GM10248 (cell line): ENCODE measurements at regions not wholly inside any gene's neighbourhood (a gene's known extent, or its start where the extent isn't known, plus 50 kb on each side); places are given as distances from the start of the nearest gene placed in this dataset.
"Not testable (repeated sequence)": the region's sequence is repeated elsewhere in the genome, so short reads cannot be mapped to it uniquely, and the experiment has no call there.

Source experiments
- CTCF ChIA-PET: fragments of 300-600 bp; sonication (Branson Sonifier 250); formaldehyde crosslinking; extraction: SDS; loops from one replicate; lab custom pipeline; 2021; ENCODE audit warnings: antibody characterized with exemption; lab: Yijun Ruan, JAX
- POLR2A ChIA-PET: fragments of 350-650 bp; sonication (Branson Sonifier 250); formaldehyde crosslinking; extraction: SDS; loops from one replicate; lab custom pipeline; 2020; ENCODE audit warnings: antibody characterized with exemption; lab: Yijun Ruan, JAX
- DNase-seq: peaks from one replicate; pipeline ENCODE4 v3.0.0; 2012; ENCODE audit errors: extremely low spot score
- CTCF ChIP-seq: IDR thresholded peaks from 2 replicates; pipeline ENCODE4 v1.5.1; 2012; ENCODE audit warnings: mild to moderate bottlenecking, low read depth; ENCODE audit errors: extremely low read depth, missing control alignments, control extremely low read depth

GRCh38 chrX:111616786-111617185 is 64.2 kb upstream of the ALG13 start:
- TF ChIP-seq CTCF: no peak
- CTCF ChIA-PET: no interaction called here
- POLR2A ChIA-PET: no interaction called here
- DNase-seq: no peak

GRCh38 chrX:111620084-111620483 is 60.9 kb upstream of the ALG13 start:
- CTCF ChIA-PET, DNase-seq, POLR2A ChIA-PET: not testable (repeated sequence)

- DNase-seq: no peak
- no peak for TF ChIP-seq CTCF
- CTCF ChIA-PET: no interaction called here
- POLR2A ChIA-PET: no interaction called here
Observed at GRCh38 chrX:111624169-111624568, 56.8 kb upstream of the ALG13 start.

- POLR2A ChIA-PET, DNase-seq, CTCF ChIA-PET: not testable (repeated sequence)
Observed at GRCh38 chrX:111627256-111627655, 53.7 kb upstream of the ALG13 start.
